ENCODE measurements at regions not wholly inside any gene's neighbourhood (a gene's known extent, or its start where the extent isn't known, plus 50 kb on each side); places are given as distances from the start of the nearest gene placed in this dataset.

DNA sequence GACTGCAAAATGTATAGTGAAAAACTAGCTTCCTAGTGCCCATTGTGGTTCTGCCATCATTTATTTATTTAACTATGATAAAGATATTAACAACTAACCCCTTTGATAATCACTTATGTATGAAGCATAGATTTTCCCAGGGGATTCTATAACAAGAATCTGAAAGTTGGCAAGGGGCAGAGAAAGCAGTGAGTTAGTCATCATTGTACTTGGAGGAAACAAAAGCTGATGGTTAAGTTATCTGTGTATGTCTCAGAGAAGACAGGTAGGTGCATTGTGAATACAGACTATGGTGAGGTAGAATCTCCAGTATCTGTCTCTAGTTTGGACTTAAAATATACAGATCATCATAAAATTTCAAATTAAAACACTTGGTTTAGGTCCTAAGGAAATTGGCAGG lies 2159.1 kb upstream of the CELF4 start:
- no peaks in the 10 kb centered on the region for H3K36me3 Mint-ChIP-seq
- H3K4me3 Mint-ChIP-seq, result no peak overlapping the region
- Histone ChIP-seq H3K9me3 (ENCODE audit: low read length) (no peaks in the 10 kb centered on the region), H3K27ac (ENCODE audit: low read depth, low read length) (no peak overlapping the region), H3K36me3 (ENCODE audit: insufficient read depth, low read length) (no peaks in the 10 kb centered on the region), H3K4me3 (ENCODE audit: low read length) (no peak overlapping the region), H3K27me3 (ENCODE audit: insufficient read depth, low read length, poor library complexity, severe bottlenecking) (no peaks in the 10 kb centered on the region), H3K4me1 (ENCODE audit: insufficient read depth, low read length) (no peaks in the 10 kb centered on the region)
- no peaks in the 10 kb centered on the region for H3K4me1 Mint-ChIP-seq
- peaks cover 0 to 22% (median 7%) of the 10 kb centered on the region in 5 donors for H3K9me3 Mint-ChIP-seq
- H3K27ac Mint-ChIP-seq, result no peak overlapping the region
- POLR2A ChIA-PET, result no interaction called here
- H3K27me3 Mint-ChIP-seq, result no peaks in the 10 kb centered on the region
- CTCF ChIA-PET, result no interaction called here
- DNase-seq, result no peak

DNA sequence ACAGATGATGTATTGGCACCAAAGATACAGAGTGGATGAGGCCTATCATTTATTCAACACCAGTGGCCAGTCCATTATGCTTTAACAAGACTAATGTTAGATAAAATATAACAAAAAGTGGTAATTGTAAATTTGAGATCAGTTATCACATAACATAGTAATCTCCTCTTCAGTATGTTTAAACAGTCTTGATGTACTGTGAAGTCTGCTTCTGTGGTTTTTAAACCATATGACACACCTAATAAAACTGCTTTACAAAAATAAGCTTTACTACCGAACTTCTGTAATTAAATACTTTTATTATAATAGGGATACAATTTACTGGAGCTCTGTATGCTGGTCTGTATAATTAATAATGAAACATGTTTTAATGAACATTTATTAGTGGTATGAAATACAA lies 2156.1 kb upstream of the CELF4 start:
- no peak for DNase-seq
- Mint-ChIP-seq H3K36me3 (no peaks in the 10 kb centered on the region), H3K4me1 (no peaks in the 10 kb centered on the region), H3K9me3 (peaks cover 0 to 18% (median 6%) of the 10 kb centered on the region in 5 donors), H3K27me3 (no peaks in the 10 kb centered on the region), H3K4me3 (no peak overlapping the region), H3K27ac (no peak overlapping the region)
- no peak overlapping the region for H3K27ac ChIP-seq (ENCODE audit: low read depth, low read length)
- H3K36me3 ChIP-seq (ENCODE audit: insufficient read depth, low read length), result no peaks in the 10 kb centered on the region
- no peak overlapping the region for H3K4me3 ChIP-seq (ENCODE audit: low read length)
- H3K27me3 ChIP-seq (ENCODE audit: insufficient read depth, low read length, poor library complexity, severe bottlenecking), result no peaks in the 10 kb centered on the region
- ChIA-PET POLR2A (no interaction called here), CTCF (no interaction called here)
- H3K9me3 ChIP-seq (ENCODE audit: low read length), result no peaks in the 10 kb centered on the region
- no peaks in the 10 kb centered on the region for H3K4me1 ChIP-seq (ENCODE audit: insufficient read depth, low read length)

DNA sequence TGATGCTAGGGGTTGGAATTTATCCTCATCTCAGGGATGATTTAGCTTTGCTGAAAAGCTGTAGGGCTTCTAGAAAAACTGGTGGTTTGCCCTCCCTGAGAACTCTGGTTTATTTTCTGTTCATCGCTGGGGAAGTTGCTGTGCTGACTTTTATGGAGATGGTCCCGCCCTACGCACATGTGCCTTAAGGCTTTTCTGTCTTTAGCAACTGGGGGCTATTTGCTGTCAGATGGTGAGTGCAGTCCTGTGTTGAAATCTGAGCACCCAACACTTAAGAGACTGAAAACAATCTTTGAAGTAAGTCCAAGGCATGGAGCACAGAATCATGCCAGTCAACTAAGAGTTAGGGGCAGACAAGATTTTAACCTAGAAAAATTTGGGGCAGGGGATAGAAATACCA lies 2148.4 kb upstream of the CELF4 start:
- no peak overlapping the region for H3K27ac Mint-ChIP-seq
- no peaks in the 10 kb centered on the region for H3K36me3 Mint-ChIP-seq
- H3K4me1 Mint-ChIP-seq, result no peaks in the 10 kb centered on the region
- H3K27me3 Mint-ChIP-seq, result no peaks in the 10 kb centered on the region
- peaks cover 0 to 19% (median 6%) of the 10 kb centered on the region in 5 donors for H3K9me3 Mint-ChIP-seq
- H3K4me3 ChIP-seq (ENCODE audit: low read length), result no peak overlapping the region
- H3K4me3 Mint-ChIP-seq, result no peak overlapping the region
- no peaks in the 10 kb centered on the region for H3K4me1 ChIP-seq (ENCODE audit: insufficient read depth, low read length)
- H3K9me3 ChIP-seq (ENCODE audit: low read length), result no peaks in the 10 kb centered on the region
- ChIA-PET POLR2A (no interaction called here), CTCF (no interaction called here)
- no peak overlapping the region for H3K27ac ChIP-seq (ENCODE audit: low read depth, low read length)
- DNase-seq, result no peak
- no peaks in the 10 kb centered on the region for H3K36me3 ChIP-seq (ENCODE audit: insufficient read depth, low read length)
- H3K27me3 ChIP-seq (ENCODE audit: insufficient read depth, low read length, poor library complexity, severe bottlenecking), result no peaks in the 10 kb centered on the region

DNA sequence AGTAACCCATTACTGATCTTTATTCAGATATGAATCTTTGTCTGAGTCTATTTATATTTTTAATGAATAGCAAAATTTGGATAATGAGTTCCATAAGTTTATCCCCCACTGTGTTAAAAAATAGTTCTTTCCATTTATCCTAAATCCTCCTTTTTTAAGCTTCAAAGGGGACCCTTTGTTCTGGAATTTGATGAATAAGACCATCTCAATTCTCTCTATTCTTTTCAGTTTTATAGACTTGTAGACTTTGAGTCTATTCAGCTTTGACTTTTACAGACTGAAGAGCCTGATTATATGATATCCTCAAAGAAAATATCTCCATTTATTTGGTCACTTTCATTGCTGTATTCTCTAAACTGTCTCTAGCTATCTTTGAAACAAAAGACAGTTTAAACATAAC lies 2146.1 kb upstream of the CELF4 start:
- CTCF ChIA-PET, result no interaction called here
- Mint-ChIP-seq H3K27ac (peak overlapping the region in 1 of 8 donors; percentile 5), H3K27me3 (no peaks in the 10 kb centered on the region)

DNA sequence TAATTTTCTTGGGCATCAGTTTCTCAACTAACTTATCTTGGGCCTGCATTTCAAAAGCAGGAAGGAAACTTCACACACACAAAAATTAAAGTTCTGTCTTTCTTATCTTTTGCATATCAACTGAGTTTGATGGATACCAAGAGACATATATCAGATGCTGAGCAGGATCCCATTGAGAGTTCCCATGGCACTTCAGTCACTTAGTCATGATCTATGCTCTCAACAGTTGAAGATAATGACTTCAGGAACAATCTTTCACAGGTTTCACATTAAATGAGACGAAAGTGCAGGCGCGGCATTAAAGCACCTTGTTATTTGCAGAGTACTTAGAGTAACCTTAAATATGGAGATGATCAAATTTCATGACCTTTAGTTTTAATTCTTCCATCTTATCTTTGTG lies 2139.8 kb upstream of the CELF4 start:
- no peaks in the 10 kb centered on the region for H3K4me1 ChIP-seq (ENCODE audit: insufficient read depth, low read length)
- no peak overlapping the region for H3K27ac ChIP-seq (ENCODE audit: low read depth, low read length)
- ChIA-PET CTCF (no interaction called here), POLR2A (no interaction called here)
- Mint-ChIP-seq H3K36me3 (no peaks in the 10 kb centered on the region), H3K4me1 (no peaks in the 10 kb centered on the region), H3K27me3 (no peaks in the 10 kb centered on the region), H3K27ac (no peak overlapping the region), H3K4me3 (no peak overlapping the region), H3K9me3 (peaks cover 4 to 22% (median 11%) of the 10 kb centered on the region in 5 donors)
- no peak overlapping the region for H3K4me3 ChIP-seq (ENCODE audit: low read length)
- no peak for DNase-seq
- H3K27me3 ChIP-seq (ENCODE audit: insufficient read depth, low read length, poor library complexity, severe bottlenecking), result no peaks in the 10 kb centered on the region
- no peaks in the 10 kb centered on the region for H3K9me3 ChIP-seq (ENCODE audit: low read length)
- H3K36me3 ChIP-seq (ENCODE audit: insufficient read depth, low read length), result no peaks in the 10 kb centered on the region

More for the DNA sequence above, 2146.1 kb upstream of the CELF4 start:
- Histone ChIP-seq H3K27me3 (ENCODE audit: insufficient read depth, low read length, poor library complexity, severe bottlenecking) (no peaks in the 10 kb centered on the region), H3K9me3 (ENCODE audit: low read length) (no peaks in the 10 kb centered on the region), H3K27ac (ENCODE audit: low read depth, low read length) (no peak overlapping the region), H3K4me3 (ENCODE audit: low read length) (no peak overlapping the region), H3K4me1 (ENCODE audit: insufficient read depth, low read length) (no peaks in the 10 kb centered on the region), H3K36me3 (ENCODE audit: insufficient read depth, low read length) (no peaks in the 10 kb centered on the region)
- H3K36me3 Mint-ChIP-seq, result no peaks in the 10 kb centered on the region
- no peak overlapping the region for H3K4me3 Mint-ChIP-seq
- DNase-seq, result no peak
- POLR2A ChIA-PET, result no interaction called here
- H3K9me3 Mint-ChIP-seq, result peaks cover 2 to 22% (median 6%) of the 10 kb centered on the region in 5 donors
- H3K4me1 Mint-ChIP-seq, result no peaks in the 10 kb centered on the region

DNA sequence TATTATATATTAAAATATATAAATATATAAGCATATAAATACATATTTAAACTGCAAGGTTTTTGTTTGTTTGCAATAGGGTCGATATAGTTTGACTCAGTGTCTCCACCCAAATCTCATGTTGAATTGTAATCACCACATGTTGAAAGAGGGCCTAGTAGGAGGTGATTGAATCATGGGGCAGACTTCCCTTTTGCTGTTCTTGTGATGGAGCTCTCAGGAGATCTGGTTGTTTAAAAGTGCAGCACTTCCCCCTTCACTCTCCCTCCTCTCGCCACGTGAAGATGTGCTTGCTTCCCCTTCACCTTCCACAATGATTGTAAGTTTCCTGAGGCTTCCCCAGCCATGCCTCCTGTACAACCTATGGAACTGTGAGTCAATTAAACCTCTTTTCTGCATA lies 2137.3 kb upstream of the CELF4 start:
- Histone ChIP-seq H3K36me3 (ENCODE audit: insufficient read depth, low read length) (no peaks in the 10 kb centered on the region), H3K27me3 (ENCODE audit: insufficient read depth, low read length, poor library complexity, severe bottlenecking) (no peaks in the 10 kb centered on the region), H3K4me3 (ENCODE audit: low read length) (no peak overlapping the region), H3K4me1 (ENCODE audit: insufficient read depth, low read length) (no peaks in the 10 kb centered on the region), H3K27ac (ENCODE audit: low read depth, low read length) (no peak overlapping the region), H3K9me3 (ENCODE audit: low read length) (no peaks in the 10 kb centered on the region)
- H3K36me3 Mint-ChIP-seq, result no peaks in the 10 kb centered on the region
- POLR2A ChIA-PET, result no interaction called here
- DNase-seq, result no peak
- peaks cover 4 to 26% (median 8%) of the 10 kb centered on the region in 5 donors for H3K9me3 Mint-ChIP-seq
- no peak overlapping the region for H3K27ac Mint-ChIP-seq
- H3K4me1 Mint-ChIP-seq, result no peaks in the 10 kb centered on the region
- no peaks in the 10 kb centered on the region for H3K27me3 Mint-ChIP-seq
- CTCF ChIA-PET, result no interaction called here
- H3K4me3 Mint-ChIP-seq, result no peak overlapping the region

DNA sequence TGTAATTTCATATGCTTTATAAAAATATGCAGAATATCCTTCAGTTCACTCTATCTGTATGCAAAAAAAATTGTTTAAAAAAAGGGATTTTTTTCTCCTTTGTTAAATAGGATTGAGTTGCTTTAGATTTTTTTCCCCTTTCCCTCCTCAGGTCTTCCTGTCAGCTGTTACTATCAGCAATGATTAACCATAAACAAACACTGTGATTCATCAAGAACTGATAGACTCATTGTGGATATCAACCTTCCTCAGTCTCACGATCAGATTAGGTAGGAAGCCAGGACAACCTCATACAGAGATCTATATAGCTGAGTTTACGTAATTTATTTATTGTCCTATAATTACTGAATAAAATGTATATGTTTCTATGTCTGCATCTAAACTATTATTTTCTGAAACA lies 2136.2 kb upstream of the CELF4 start:
- Histone ChIP-seq H3K36me3 (ENCODE audit: insufficient read depth, low read length) (no peaks in the 10 kb centered on the region), H3K4me3 (ENCODE audit: low read length) (no peak overlapping the region), H3K9me3 (ENCODE audit: low read length) (no peaks in the 10 kb centered on the region), H3K27ac (ENCODE audit: low read depth, low read length) (no peak overlapping the region), H3K4me1 (ENCODE audit: insufficient read depth, low read length) (no peaks in the 10 kb centered on the region), H3K27me3 (ENCODE audit: insufficient read depth, low read length, poor library complexity, severe bottlenecking) (no peaks in the 10 kb centered on the region)
- Mint-ChIP-seq H3K27ac (no peak overlapping the region), H3K4me1 (no peaks in the 10 kb centered on the region), H3K9me3 (peaks cover 8 to 29% (median 10%) of the 10 kb centered on the region in 5 donors), H3K4me3 (no peak overlapping the region), H3K36me3 (no peaks in the 10 kb centered on the region), H3K27me3 (no peaks in the 10 kb centered on the region)
- no peak for DNase-seq
- ChIA-PET POLR2A (no interaction called here), CTCF (no interaction called here)

DNA sequence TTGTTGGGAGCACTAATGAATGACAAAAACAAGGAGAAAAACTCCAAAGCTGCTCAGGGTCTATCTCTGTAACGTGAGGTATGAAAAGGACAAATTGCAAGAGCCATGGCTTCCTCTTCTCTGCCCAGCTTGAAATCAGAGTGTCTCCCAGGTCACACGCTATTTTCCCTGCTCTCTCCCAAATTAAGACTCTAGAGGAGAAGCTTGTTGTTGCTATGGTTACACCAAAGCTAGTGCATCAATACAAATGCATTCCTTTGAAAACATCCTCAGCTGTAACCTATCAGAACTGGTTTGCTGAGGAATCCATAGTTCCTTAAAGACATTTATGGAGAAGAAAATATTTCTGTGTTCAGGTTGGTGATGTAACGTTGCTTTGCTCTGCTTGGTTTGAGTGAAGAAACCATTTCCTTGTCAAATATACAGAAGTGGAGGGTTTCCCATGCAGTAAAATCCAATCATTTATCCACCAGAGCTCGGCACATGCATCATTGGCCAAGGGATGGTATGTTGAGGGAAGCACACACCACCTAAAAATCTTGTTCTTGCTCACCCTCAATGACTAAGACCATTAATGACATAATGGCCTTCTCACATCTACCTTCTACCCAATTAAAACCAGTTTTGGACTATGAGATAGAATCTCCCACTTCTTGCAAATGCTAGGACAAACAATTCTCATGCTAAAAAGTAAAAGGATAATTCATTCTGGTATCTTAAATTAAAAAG lies 2135.6 kb upstream of the CELF4 start:
- Histone ChIP-seq H3K4me3 (ENCODE audit: low read length) (no peak overlapping the region), H3K36me3 (ENCODE audit: insufficient read depth, low read length) (no peaks in the 10 kb centered on the region), H3K9me3 (ENCODE audit: low read length) (no peaks in the 10 kb centered on the region), H3K27ac (ENCODE audit: low read depth, low read length) (no peak overlapping the region), H3K4me1 (ENCODE audit: insufficient read depth, low read length) (no peaks in the 10 kb centered on the region), H3K27me3 (ENCODE audit: insufficient read depth, low read length, poor library complexity, severe bottlenecking) (no peaks in the 10 kb centered on the region)
- CTCF ChIA-PET, result no interaction called here
- H3K4me1 Mint-ChIP-seq, result no peaks in the 10 kb centered on the region
- no peak for DNase-seq
- H3K36me3 Mint-ChIP-seq, result no peaks in the 10 kb centered on the region
- no peaks in the 10 kb centered on the region for H3K27me3 Mint-ChIP-seq
- H3K27ac Mint-ChIP-seq, result no peak overlapping the region
- POLR2A ChIA-PET, result no interaction called here
- H3K4me3 Mint-ChIP-seq, result no peak overlapping the region
- peaks cover 8 to 31% (median 10%) of the 10 kb centered on the region in 5 donors for H3K9me3 Mint-ChIP-seq

All from CD8-positive, alpha-beta memory T cell (primary cell).